ENCODE measurements at regions not wholly inside any gene's neighbourhood (a gene's known extent, or its start where the extent isn't known, plus 50 kb on each side); places are given as distances from the start of the nearest gene placed in this dataset.

DNA sequence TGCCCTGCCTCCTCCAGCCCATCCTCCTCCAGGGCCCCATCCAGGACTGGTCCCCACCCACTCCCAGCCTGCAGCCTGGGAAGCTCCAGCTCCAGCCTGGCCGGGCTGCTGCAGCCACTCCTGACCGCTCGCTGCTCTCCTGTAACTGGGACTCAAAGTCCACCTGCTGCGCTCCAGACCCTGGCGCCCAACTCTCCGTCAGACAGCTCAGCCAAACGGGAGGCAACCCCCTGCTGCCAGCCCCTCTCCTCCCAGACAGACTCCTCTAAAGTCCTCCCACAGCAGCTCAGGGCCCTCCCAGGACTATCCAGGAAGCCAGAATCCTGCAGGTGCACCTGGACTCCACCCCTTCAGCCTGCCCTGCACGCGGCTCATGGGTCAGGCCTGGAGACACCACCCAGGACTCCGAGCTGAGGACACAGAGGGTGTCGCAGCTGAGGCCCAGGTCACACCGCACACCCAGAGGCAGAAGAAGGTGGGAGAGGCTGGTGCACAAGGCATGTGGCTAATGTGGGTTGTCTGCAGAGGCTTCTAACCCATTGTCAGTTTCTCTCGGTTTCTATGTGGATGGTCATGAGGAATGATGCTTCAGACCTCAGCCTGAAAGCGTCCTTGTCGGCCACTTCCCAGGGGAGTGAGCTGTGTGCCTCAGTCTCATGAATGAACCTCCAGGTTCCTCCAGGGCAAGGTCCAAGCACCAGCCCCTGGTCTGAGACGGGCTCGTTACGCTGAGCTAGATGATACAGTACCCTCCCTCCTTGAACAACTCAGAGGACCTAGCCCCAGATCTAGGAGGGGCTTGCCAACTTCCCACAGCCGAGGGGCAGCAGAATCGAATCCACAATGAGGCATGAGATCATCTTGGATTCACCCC lies 1514.8 kb downstream of the TBC1D22A start:
- DNase-seq (ENCODE audit: low spot score in 2 of 2) = no peak
- H3K4me3 ChIP-seq = no peak overlapping the region
- no peaks in the 10 kb centered on the region for H3K9me3 ChIP-seq
- no peaks in the 10 kb centered on the region for H3K36me3 ChIP-seq
- TF ChIP-seq, protein P1, sequence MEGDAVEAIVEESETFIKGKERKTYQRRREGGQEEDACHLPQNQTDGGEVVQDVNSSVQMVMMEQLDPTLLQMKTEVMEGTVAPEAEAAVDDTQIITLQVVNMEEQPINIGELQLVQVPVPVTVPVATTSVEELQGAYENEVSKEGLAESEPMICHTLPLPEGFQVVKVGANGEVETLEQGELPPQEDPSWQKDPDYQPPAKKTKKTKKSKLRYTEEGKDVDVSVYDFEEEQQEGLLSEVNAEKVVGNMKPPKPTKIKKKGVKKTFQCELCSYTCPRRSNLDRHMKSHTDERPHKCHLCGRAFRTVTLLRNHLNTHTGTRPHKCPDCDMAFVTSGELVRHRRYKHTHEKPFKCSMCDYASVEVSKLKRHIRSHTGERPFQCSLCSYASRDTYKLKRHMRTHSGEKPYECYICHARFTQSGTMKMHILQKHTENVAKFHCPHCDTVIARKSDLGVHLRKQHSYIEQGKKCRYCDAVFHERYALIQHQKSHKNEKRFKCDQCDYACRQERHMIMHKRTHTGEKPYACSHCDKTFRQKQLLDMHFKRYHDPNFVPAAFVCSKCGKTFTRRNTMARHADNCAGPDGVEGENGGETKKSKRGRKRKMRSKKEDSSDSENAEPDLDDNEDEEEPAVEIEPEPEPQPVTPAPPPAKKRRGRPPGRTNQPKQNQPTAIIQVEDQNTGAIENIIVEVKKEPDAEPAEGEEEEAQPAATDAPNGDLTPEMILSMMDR (IDR thresholded peaks at IDR 0.05) = no peak
- TF ChIP-seq EP300 (IDR thresholded peaks at IDR 0.05) = no peak
- TF ChIP-seq POLR2A (IDR thresholded peaks at IDR 0.05) = no peak
- no peak overlapping the region for H3K27ac ChIP-seq
- 56 to 61% methylated on average over 15 to 20 of the region's 20 CpGs for WGBS, 2 donors
- H3K27me3 ChIP-seq = peaks cover 0 to 7% of the 10 kb centered on the region in 2 donors
- peaks cover 0 to 15% (median 0%) of the 10 kb centered on the region in 4 donors for H3K4me1 ChIP-seq

DNA sequence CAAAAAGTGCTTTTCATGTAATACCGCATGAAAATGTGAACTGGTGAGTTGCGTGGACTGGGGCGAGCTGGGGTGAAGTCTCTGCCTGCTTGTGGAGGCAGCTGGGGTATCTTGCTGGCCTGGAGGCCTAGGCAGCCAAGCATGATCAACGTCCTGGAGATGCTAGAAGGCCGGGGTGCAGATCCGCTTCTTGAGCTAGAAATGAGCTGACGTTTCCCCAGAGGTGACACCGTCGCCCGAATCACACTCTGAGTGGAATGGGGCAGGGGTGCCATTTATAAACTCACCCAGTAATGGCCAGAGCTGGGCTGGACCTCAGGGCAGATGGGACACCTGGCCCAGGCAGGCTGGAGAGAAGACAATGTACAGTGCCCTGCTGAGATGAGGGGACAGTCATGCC lies 1513.0 kb downstream of the TBC1D22A start:
- Histone ChIP-seq H3K36me3 (no peaks in the 10 kb centered on the region), H3K27ac (no peak overlapping the region), H3K4me1 (peaks cover 0 to 15% (median 0%) of the 10 kb centered on the region in 4 donors), H3K4me3 (no peak overlapping the region), H3K27me3 (peaks cover 0 to 7% of the 10 kb centered on the region in 2 donors), H3K9me3 (no peaks in the 10 kb centered on the region)
- TF ChIP-seq EP300 (IDR thresholded peaks at IDR 0.05) = no peak
- TF ChIP-seq POLR2A (IDR thresholded peaks at IDR 0.05) = no peak
- TF ChIP-seq, protein P1 (IDR thresholded peaks at IDR 0.05) = no peak
- 86 to 92% methylated on average over 10 of the region's 10 CpGs for WGBS, 2 donors
- DNase-seq (ENCODE audit: low spot score in 2 of 2) = no peak

DNA sequence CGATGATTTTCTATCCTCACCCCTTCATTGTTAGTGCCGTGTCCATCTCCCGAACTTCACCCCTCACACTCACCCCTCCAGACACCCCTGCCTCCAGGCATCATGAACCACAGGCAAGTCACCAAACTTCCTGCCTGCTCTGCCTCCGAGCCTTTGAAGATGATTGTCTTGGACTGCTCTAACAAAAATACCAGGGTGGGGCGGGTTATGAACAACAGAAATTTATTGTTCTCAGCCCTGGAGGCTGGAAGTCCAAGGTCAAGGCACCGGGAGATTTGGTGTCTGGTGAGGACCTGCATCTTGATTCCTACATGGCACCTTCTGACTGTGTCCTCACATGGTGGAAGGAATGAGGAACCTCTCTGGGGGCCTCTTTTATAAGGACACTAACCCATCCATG lies 1508.3 kb downstream of the TBC1D22A start:
- Histone ChIP-seq H3K36me3 (no peaks in the 10 kb centered on the region), H3K4me3 (no peak overlapping the region), H3K27me3 (no peaks in the 10 kb centered on the region), H3K9me3 (no peaks in the 10 kb centered on the region), H3K4me1 (no peaks in the 10 kb centered on the region), H3K27ac (no peak overlapping the region)
- DNase-seq (ENCODE audit: low spot score in 2 of 2) = no peak
- 53 to 58% methylated on average over 6 of the region's 6 CpGs for WGBS, 2 donors
- TF ChIP-seq, protein P1 (IDR thresholded peaks at IDR 0.05) = no peak
- TF ChIP-seq POLR2A (IDR thresholded peaks at IDR 0.05) (no peak), EP300 (IDR thresholded peaks at IDR 0.05) (no peak)

DNA sequence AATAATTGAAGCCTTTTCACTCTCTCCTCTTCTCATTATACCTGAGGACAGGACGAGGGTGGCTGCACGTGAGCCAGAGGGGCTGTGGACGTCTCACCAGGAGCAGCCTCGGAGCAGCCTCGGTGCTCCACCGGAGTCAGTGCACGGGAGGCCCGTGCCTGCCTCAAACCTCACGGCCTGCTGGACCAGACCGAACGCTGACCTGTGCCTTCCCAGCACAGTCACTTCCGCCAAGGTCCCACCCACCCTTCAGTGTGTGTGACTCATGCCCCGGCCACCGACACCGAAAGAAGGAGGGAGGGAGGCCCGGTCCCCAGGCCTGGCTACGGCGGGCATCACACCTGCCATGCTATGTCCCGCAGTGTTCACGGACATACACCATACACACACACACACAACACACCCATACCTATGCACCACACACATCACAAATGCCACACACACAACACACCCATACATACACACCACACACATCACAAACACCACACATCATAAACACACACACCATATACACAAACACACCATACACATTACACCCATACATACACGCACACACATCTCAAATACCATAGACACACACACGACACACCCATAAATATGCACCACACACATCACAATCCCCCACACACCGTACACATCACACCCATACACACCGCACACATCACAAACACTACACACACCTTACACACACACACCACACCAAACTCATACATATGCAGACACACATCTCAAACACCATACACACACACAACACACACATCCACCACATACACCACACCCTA lies 1506.5 kb downstream of the TBC1D22A start:
- H3K27me3 ChIP-seq = no peaks in the 10 kb centered on the region
- WGBS, 2 donors = 75 to 78% methylated on average over 24 of the region's 24 CpGs
- no peak for TF ChIP-seq POLR2A (IDR thresholded peaks at IDR 0.05)
- TF ChIP-seq, protein P1 (IDR thresholded peaks at IDR 0.05) = no peak
- no peak for TF ChIP-seq EP300 (IDR thresholded peaks at IDR 0.05)
- no peaks in the 10 kb centered on the region for H3K36me3 ChIP-seq
- H3K9me3 ChIP-seq = no peaks in the 10 kb centered on the region
- no peak overlapping the region for H3K4me3 ChIP-seq
- no peak overlapping the region for H3K27ac ChIP-seq
- H3K4me1 ChIP-seq = no peaks in the 10 kb centered on the region
- no peak for DNase-seq (ENCODE audit: low spot score in 2 of 2)

DNA sequence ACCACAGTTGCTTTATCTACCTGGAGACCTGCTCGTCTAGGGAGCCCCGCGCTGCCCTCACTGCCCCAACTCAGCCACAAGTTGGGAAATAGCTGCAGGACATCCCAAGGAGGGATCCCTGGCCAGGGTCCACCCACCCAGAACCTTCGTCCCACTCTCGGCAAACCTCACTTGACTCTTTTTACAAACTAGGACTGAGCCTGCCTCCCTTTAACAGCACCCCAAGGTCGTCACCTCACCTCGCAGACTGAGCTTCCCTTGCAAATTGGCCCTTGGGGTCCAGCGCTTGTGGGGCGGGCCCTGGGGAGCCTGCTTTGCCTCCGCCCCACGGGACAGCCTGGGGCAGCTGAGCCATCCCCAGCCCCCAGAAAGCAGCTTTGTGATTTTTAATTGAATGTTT lies 1505.8 kb downstream of the TBC1D22A start:
- no peak overlapping the region for H3K27ac ChIP-seq
- H3K9me3 ChIP-seq = no peaks in the 10 kb centered on the region
- 77 to 78% methylated on average over 11 of the region's 11 CpGs for WGBS, 2 donors
- no peaks in the 10 kb centered on the region for H3K36me3 ChIP-seq
- no peak overlapping the region for H3K4me3 ChIP-seq
- H3K4me1 ChIP-seq = no peaks in the 10 kb centered on the region
- DNase-seq (ENCODE audit: low spot score in 2 of 2) = no peak
- TF ChIP-seq, protein P1 (IDR thresholded peaks at IDR 0.05) = no peak
- TF ChIP-seq EP300 (IDR thresholded peaks at IDR 0.05) (no peak), POLR2A (IDR thresholded peaks at IDR 0.05) (no peak)
- H3K27me3 ChIP-seq = no peaks in the 10 kb centered on the region

Data from tibial nerve (tissue), 4 donors.